Activated T-helper 1 cell treated with anti-CD3 and anti-CD28 coated beads, Interleukin-2, amount 50 U/mL, for 16 hours (primary cell): ENCODE measurements at regions not wholly inside any gene's neighbourhood (a gene's known extent, or its start where the extent isn't known, plus 50 kb on each side); places are given as distances from the start of the nearest gene placed in this dataset.

Source experiments
- DNase-seq, 2 donors: peaks; one replicate each; pipeline ENCODE4 v3.0.0-alpha.2; 2020; ENCODE audit warnings: low read depth in 1 of 2, low spot score in 1 of 2

GRCh38 chr1:48164571-48164970, 57.9 kb upstream of the SLC5A9 start:
- DNase-seq: no peak

GRCh38 chr1:48160486-48161132, 61.9 kb upstream of the SLC5A9 start:
- no peak for DNase-seq

- DNase-seq: no peak
These were observed 83.2 kb upstream of the SLC5A9 start for GRCh38 chr1:48139275-48139674.

GRCh38 chr1:48127735-48128685, 94.5 kb upstream of the SLC5A9 start:
- no peak for DNase-seq

GRCh38 chr1:48123647-48124046, 98.9 kb upstream of the SLC5A9 start:
- DNase-seq: no peak

GRCh38 chr1:48121955-48122354, 100.6 kb upstream of the SLC5A9 start:
- no peak for DNase-seq

- DNase-seq: no peak
These were observed 101.9 kb upstream of the SLC5A9 start for GRCh38 chr1:48120621-48121020.

GRCh38 chr1:48115835-48116234, 106.7 kb upstream of the SLC5A9 start:
- DNase-seq: no peak

- DNase-seq: no peak
These were observed 107.7 kb upstream of the SLC5A9 start for GRCh38 chr1:48114596-48115382.

GRCh38 chr1:48109390-48110013, 112.3 kb upstream of the TRABD2B start:
- DNase-seq: no peak

- DNase-seq: no peak
These were observed 110.3 kb upstream of the TRABD2B start for GRCh38 chr1:48107516-48107915.

- DNase-seq: no peak
These were observed 108.9 kb upstream of the TRABD2B start for GRCh38 chr1:48106049-48106448.

- no peak for DNase-seq
These were observed 108.0 kb upstream of the TRABD2B start for GRCh38 chr1:48105165-48105564.

GRCh38 chr1:48103495-48103894, 106.3 kb upstream of the TRABD2B start:
- DNase-seq: no peak

- no peak for DNase-seq
These were observed 105.6 kb upstream of the TRABD2B start for GRCh38 chr1:48102766-48103165.

GRCh38 chr1:48099072-48099773, 102.0 kb upstream of the TRABD2B start:
- no peak for DNase-seq

- peak; percentile 31 to 32 for DNase-seq
These were observed 96.7 kb upstream of the TRABD2B start for GRCh38 chr1:48093696-48094528.

GRCh38 chr1:48093147-48093546, 96.0 kb upstream of the TRABD2B start:
- no peak for DNase-seq

- DNase-seq: no peak
These were observed 95.2 kb upstream of the TRABD2B start for GRCh38 chr1:48092401-48092800.
